HG03108 (cell line): ENCODE measurements at regions not wholly inside any gene's neighbourhood (a gene's known extent, or its start where the extent isn't known, plus 50 kb on each side); places are given as distances from the start of the nearest gene placed in this dataset.

Source experiments
- ATAC-seq: cut with Tn5 transposase; IDR thresholded peaks from one replicate; pipeline ENCODE4 v1.9.1; 2021; ENCODE audit warnings: moderate library complexity; ENCODE audit not compliant: unreplicated experiment

GRCh38 chr20:10724449-10725173 is 50.8 kb upstream of the JAG1 start:
- no peak for ATAC-seq

GRCh38 chr20:10728873-10729670 is 55.3 kb upstream of the JAG1 start:
- ATAC-seq, result no peak

- no peak for ATAC-seq
Observed at GRCh38 chr20:10729785-10730184, 56.0 kb upstream of the JAG1 start.

GRCh38 chr20:10730629-10731183 is 56.9 kb upstream of the JAG1 start:
- ATAC-seq, result no peak

- ATAC-seq, result no peak
Observed at GRCh38 chr20:10731190-10731965, 57.6 kb upstream of the JAG1 start.

GRCh38 chr20:10733122-10733521 is 59.3 kb upstream of the JAG1 start:
- ATAC-seq, result no peak

- no peak for ATAC-seq
Observed at GRCh38 chr20:10735195-10735949, 61.6 kb upstream of the JAG1 start.

- ATAC-seq, result no peak
Observed at GRCh38 chr20:10739134-10739533, 65.3 kb upstream of the JAG1 start.

- ATAC-seq, result no peak
Observed at GRCh38 chr20:10739566-10739965, 65.8 kb upstream of the JAG1 start.

GRCh38 chr20:10741060-10741459 is 67.3 kb upstream of the JAG1 start:
- ATAC-seq, result no peak

- ATAC-seq, result no peak
Observed at GRCh38 chr20:10745790-10746189, 72.0 kb upstream of the JAG1 start.

GRCh38 chr20:10747019-10747418 is 73.2 kb upstream of the JAG1 start:
- ATAC-seq, result no peak

- ATAC-seq, result no peak
Observed at GRCh38 chr20:10749084-10749483, 75.3 kb upstream of the JAG1 start.

GRCh38 chr20:10752206-10752605 is 78.4 kb upstream of the JAG1 start:
- no peak for ATAC-seq

- ATAC-seq, result no peak
Observed at GRCh38 chr20:10754824-10755223, 81.0 kb upstream of the JAG1 start.

- ATAC-seq, result no peak
Observed at GRCh38 chr20:10758446-10758845, 84.6 kb upstream of the JAG1 start.

GRCh38 chr20:10761232-10761631 is 87.4 kb upstream of the JAG1 start:
- no peak for ATAC-seq

- no peak for ATAC-seq
Observed at GRCh38 chr20:10761786-10762185, 88.0 kb upstream of the JAG1 start.

GRCh38 chr20:10762216-10762615 is 88.4 kb upstream of the JAG1 start:
- ATAC-seq, result no peak

GRCh38 chr20:10763112-10763511 is 89.3 kb upstream of the JAG1 start:
- no peak for ATAC-seq

GRCh38 chr20:10769700-10770099 is 95.9 kb upstream of the JAG1 start:
- no peak for ATAC-seq
